Stimulated activated CD4-positive, alpha-beta T cell treated with anti-CD3 and anti-CD28 coated beads, Interleukin-4, amount 100 ng/mL, for 1 hour (primary cell): ENCODE measurements at regions not wholly inside any gene's neighbourhood (a gene's known extent, or its start where the extent isn't known, plus 50 kb on each side); places are given as distances from the start of the nearest gene placed in this dataset.

Experiments used
- DNase-seq: peaks from one replicate; pipeline ENCODE4 v3.0.0-alpha.2; 2020

- no peak for DNase-seq
Observed at GRCh38 chr16:86378831-86379504, 131.4 kb upstream of the FOXF1 start.

GRCh38 chr16:86379505-86379846 is 130.9 kb upstream of the FOXF1 start:
- DNase-seq: no peak

GRCh38 chr16:86380030-86380429 is 130.3 kb upstream of the FOXF1 start:
- DNase-seq: no peak

- DNase-seq: no peak
Observed at GRCh38 chr16:86381491-86381890, 128.8 kb upstream of the FOXF1 start.

- DNase-seq: no peak
Observed at GRCh38 chr16:86382067-86382773, 128.1 kb upstream of the FOXF1 start.

GRCh38 chr16:86382774-86383407 is 127.4 kb upstream of the FOXF1 start:
- DNase-seq: no peak

- no peak for DNase-seq
Observed at GRCh38 chr16:86383488-86384262, 126.7 kb upstream of the FOXF1 start.

- DNase-seq: no peak
Observed at GRCh38 chr16:86384263-86384649, 126.1 kb upstream of the FOXF1 start.

- no peak for DNase-seq
Observed at GRCh38 chr16:86384980-86385379, 125.3 kb upstream of the FOXF1 start.

- DNase-seq: no peak
Observed at GRCh38 chr16:86387468-86388440, 122.6 kb upstream of the FOXF1 start.

- DNase-seq: no peak
Observed at GRCh38 chr16:86388976-86389375, 121.4 kb upstream of the FOXF1 start.

- DNase-seq: no peak
Observed at GRCh38 chr16:86389566-86390328, 120.6 kb upstream of the FOXF1 start.

- DNase-seq: no peak
Observed at GRCh38 chr16:86390335-86390734, 120.0 kb upstream of the FOXF1 start.

- no peak for DNase-seq
Observed at GRCh38 chr16:86391486-86391885, 118.8 kb upstream of the FOXF1 start.

- DNase-seq: no peak
Observed at GRCh38 chr16:86391984-86392383, 118.3 kb upstream of the FOXF1 start.

GRCh38 chr16:86392436-86393152 is 117.7 kb upstream of the FOXF1 start:
- no peak for DNase-seq

- no peak for DNase-seq
Observed at GRCh38 chr16:86393907-86394626, 116.3 kb upstream of the FOXF1 start.

GRCh38 chr16:86395477-86395876 is 114.8 kb upstream of the FOXF1 start:
- no peak for DNase-seq

- no peak for DNase-seq
Observed at GRCh38 chr16:86396422-86396821, 113.9 kb upstream of the FOXF1 start.

- no peak for DNase-seq
Observed at GRCh38 chr16:86396901-86397311, 113.4 kb upstream of the FOXF1 start.
